GM18868 (cell line): ENCODE measurements at regions not wholly inside any gene's neighbourhood (a gene's known extent, or its start where the extent isn't known, plus 50 kb on each side); places are given as distances from the start of the nearest gene placed in this dataset.

ENCODE experiments used
- ATAC-seq: cut with Tn5 transposase; IDR thresholded peaks from one replicate; pipeline ENCODE4 v1.9.1; 2021; ENCODE audit warnings: mild to moderate bottlenecking, moderate library complexity; ENCODE audit not compliant: unreplicated experiment

DNA sequence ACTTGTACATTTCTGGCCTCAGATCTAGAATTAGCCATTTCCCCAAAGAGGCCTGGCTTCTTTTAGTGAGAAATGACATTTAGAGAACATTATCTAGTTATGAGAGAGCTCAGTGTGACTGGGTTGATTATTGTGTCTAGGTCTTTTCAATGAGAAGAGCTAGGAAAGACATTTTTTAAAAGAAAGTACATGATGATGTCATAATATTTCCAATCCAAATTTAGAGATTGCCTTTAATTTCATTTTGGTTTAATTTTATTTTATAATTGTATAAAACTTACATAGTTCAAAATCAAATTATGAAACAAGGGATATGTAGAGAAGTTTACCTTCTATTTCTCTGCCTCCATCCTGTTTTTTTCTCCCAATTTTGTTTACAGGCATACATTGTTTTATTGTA, 354.9 kb downstream of the TMEM135 start:
- no peak for ATAC-seq

DNA sequence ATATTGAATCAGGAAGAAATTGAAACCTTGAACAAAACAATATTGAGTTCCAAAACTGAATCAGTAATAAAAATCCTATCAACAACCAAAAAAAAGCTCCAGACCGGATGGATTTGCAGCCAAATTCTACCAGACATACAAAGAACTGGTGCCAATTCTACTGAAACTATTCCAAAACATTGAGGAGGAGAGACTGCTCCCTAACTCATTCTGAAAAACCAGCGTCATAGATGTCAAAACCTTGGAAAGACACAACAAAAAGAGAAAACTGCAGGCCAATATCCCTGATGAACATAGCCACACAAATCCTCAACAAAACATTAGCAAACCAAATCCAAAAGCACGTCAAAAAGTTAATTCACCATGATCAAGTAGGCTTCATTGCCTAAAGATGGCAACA, 353.8 kb downstream of the TMEM135 start:
- no peak for ATAC-seq

DNA sequence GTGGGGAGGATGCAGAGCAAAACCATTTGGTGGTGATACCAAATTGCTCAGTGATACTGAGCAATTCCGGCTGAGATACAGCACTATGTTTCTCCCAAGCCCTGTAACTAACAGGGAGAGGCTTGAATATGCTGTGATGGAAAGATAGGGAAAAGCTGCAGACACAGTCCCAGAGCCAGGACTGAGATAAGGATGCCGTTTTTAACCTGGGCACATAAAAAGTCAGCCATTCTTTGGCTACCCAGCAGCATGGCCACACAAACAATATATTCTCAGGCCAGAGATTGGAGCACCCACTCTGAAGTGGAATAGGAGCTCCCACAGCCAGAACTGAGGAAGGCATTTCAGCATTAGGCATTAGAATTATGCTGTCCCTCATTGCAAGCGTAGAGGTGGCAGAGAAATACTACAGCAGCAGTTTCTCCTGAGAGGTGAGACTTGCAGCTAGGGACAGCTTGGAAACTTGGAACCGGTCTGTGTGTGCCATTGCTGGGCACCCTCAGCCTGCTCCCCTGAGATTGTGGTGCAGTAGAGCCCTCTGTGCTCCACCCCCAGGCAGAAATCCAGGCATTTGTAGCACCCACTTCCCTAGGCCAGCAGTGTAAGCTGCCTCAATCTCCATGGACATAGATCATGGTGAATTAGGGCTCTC, 346.5 kb downstream of the TMEM135 start:
- ATAC-seq, result no peak

DNA sequence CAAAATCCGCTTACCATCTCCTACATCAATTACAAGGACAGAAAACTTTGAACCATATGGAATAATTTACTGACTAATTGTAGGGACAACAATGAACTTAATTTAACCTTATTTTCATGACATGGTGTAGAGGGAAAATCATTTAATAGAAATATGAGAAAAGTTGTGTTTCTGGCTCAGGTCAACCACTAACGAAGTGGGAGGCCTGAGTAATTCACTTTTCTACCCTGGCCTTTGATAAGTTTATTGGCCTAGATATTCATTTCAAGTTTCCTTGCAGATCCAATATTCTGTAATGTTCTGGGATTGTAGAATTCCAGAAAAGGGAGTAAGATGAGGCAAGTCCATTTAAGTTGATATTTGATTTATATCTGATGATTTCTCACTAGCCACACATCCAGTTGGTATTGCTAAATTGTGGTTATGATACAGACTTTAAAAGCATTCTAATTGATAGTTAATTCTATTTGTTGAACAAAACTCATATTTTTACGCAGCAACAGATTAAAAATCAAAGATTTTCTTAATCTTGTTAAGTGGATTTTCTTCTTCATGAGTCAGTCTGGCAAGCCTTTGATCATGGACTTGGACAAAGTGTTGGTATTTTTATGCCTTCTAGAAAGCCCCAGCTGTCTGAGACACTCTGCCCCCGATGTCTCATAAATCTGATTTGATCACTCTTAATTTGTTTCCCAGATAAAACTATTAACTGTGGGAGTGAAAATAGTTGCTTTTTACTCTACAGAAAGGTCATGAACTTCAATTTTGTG, 336.5 kb downstream of the TMEM135 start:
- ATAC-seq, result no peak
